Glomerular endothelial cell (primary cell): ENCODE measurements at regions not wholly inside any gene's neighbourhood (a gene's known extent, or its start where the extent isn't known, plus 50 kb on each side); places are given as distances from the start of the nearest gene placed in this dataset.

ENCODE experiments used
- DNase-seq: peaks from one replicate; pipeline ENCODE4 v3.0.0-alpha.2; 2011; ENCODE audit warnings: low read depth, low spot score; ENCODE audit errors: extremely low read depth

DNA sequence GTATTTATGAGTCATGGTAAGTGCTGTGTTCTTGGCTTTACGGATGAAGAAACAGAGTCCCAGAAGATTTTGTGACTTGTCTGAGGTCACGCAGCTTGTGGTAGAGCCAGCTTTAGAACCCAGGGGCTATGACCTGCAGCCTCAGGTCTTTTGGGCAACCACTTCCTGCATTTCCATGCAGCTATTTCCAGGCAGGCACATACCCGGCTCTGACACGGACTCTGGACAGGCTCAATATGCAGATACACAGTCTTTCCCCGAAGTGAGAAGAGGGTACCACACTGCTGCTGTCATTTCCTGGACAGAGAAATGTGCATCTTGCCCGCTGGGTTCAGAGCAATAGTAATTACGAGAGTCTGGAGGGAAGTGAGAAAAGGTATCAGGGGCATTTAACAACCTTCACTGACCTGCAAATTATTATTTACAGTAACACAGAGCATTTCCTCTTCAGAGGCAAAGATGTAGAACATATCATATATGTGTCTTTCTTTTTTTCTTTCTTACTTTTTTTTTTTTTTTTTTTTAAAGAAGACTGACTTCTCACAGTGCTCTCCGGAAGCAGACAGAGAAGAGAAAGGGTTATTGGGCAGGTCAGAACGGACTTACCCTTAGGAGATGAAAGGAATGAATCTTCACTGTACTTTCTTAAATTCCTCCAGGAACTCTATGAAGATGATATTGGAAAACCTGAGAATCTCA lies 185.1 kb downstream of the CLIC5 start:
- no peak for DNase-seq

DNA sequence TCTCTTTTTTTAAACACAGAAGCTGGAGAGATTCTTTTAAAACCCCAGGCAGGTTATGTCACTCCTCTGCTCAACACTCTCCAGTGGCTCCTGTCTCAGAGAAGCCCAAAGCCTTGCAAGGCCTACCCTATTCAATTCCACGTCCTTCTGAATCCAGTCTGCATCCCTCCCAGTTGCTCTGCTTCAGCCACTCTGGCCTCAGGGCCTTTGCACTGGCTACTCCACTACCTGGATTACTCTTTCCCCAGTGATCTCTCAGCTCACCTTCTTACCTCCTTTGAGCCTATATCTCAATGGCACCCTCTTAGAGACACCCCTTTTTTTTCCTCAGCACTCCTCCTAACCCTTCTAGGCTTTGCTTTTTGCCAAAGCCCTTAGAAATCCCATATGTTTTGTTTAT lies 185.8 kb downstream of the CLIC5 start:
- no peak for DNase-seq

DNA sequence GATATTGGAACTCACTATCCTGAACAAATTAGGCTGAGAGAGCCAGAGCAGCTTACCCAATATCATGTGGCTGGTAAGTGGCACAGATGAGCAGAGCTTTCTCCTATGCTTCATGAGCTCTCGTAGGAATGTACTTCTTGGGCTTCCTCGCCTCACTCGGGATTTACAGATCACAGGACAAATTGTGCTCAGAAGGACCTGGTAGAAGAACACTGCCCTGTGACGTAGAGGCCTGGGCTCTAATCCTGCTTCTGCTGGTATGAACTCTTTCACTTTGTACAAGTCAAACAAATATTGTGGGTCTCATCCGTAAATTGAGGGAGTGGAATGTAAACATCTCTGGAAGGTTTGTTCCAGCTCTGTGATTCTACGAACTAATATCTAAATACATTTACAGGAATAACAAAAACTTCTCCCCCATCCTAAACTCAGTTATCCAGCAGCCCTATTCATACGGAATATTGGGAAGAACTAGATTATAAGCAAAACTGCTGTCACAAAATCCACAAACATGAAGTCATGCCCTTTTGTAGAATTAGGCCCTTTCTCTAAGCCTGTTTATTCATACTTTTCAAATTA lies 187.6 kb downstream of the CLIC5 start:
- no peak for DNase-seq

DNA sequence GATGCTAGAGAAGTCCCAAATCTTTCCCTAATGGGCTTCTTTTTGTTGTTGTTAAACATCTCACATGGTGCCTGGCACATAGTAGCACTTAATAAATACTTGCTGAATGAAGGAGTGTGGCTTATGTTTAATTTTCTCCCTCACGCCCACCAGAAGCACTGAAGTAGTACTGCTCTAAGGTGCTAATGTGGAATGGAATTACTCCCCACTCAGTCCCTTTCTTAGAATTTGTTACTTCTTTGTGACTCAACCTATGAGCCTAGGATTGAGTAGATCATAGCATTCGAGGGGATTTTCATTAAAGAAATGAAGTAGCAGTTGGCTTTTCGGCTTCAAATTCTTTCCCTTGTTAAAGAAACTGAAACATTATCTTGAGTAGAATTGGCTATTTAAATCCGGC lies 192.8 kb downstream of the CLIC5 start:
- DNase-seq, result no peak

DNA sequence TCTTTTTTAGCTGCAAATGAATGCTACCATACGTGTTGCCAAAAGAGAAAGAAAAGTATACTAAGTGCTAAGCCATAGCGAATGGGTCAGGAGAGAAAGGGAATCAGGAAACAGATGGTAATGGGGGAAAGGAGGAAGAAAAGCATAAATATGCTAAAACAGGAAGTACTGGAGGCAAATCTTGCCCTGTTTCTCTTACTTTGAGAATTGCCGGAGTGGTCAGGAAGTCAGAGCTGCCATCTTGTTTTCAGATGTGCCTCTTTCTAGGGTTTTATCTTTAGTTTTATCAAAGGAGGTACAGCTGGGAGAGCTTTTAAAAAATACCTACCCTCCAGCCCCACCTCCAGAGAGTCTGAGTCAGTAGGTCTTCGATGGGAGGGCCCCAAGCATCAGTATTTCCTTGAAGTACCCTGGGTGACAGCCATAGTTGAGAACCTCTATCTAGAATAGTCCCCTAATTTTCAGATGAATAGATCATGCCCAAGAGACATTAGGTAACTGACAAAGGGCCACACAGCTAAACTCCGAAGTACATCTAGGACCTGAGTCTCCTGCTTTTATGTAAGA lies 193.3 kb downstream of the CLIC5 start:
- no peak for DNase-seq

DNA sequence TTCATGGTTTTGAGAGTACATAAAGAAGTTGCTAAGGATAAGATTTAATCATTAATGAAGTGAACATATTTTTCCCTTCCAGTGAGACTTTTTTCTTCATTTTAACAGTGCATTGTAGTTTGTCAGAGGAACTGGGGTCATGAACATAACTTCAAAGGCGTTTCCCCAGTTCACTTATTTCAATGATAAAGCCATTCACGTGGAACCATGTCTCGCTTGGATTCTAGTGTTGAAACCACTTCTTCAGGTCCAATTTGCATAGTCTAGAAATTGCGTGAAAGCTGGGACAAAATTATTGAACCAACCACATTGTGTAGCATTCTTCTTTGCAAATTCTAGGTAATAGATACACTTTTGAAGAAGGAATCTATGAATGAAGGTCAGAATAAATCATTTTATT lies 197.0 kb downstream of the CLIC5 start:
- DNase-seq, result no peak

DNA sequence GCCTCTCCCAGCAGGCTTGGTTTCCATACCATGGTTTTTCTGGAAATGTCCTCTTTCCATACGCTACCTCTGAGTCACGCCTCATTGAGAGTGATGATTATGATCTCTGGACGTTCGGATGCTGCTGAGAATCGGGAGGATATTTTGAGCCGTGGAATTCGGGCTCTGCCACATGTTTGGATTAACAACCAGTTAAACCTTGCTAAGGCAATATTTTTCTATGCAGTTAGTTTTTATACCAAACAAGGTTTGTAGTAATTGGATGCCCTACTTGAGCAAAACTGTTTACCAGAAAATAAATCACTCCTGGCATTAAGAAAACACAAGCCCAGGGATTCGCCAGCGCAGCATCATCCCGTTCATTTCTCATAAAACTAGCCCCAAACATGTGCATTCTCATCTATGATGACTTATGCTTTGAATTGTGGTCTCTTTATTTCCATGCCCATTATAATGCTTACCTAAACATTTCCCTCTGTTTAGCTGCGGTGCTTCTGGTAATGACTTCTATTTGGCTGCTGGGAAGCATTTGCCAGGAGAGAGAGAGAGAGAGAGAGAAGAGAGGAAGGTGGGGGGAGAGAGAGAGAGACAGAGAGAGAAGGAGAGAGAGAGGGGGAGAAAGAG lies 198.9 kb downstream of the CLIC5 start:
- no peak for DNase-seq

DNA sequence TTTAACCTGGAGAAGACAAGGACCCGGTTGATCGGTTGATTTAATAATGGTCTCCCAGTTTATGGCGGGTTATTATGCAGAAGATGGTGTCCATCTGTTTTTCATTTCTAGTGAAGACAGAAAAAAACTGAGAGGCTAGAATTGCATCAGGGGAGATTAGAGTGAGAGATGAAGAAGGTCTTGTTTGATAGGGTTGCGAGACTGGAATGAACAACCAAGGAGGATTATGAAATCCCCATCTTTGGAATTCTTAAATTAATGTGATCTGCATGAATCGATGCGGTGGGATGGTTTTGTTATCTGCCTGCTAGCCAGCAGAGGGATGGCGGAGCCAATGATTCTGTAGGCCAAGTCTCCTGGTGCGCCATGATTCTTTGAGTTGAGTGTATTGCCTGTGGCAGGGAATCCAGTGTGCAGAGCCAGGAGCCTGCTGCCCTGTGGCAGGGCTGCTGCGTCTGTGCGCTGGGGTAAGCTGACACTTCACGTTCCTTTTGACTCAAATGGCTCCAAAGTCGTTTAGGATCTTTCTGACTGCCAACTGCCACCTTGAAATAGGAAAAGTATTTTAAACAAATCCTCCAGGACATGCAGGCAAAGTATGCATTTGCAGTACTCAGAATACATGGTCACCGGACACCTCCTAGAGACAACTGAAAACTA lies 200.1 kb downstream of the CLIC5 start:
- DNase-seq, result no peak

DNA sequence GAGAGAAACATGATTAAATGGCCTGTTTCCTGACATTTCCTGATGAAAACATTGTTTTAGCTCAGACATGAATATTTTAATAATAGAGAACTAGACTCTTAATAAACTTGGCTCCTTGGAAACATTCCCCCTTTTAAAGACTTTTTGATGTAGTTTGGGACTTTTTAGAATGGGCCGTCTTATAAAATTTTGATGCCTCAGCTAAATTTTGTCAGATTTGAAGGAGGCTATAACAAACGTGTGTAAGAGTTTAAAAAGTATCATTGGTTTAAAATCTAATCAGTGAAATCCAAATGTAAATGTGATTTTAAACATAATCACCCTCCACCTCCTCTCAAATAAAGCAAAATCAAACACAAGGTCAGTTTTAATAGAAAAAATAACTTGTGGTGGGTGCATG lies 200.9 kb downstream of the CLIC5 start:
- no peak for DNase-seq

DNA sequence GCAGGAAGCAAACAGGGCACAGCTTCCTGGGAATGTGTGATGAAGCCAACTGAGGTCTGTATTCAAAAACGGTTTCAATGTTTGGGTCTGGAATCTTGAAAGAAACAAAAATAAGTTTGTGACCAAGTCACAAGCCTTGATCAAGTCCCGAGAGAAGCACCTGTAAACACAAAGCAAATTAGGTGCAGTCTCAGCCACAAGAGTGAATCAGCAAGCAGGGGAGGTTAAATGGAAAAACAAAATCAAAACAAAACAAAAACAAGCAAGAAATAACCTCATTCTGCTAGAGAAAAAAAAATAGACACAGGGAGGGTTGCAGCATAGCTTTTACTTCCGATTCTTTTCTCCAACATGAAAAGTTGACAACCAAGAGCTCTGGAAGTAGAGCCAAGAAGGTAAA lies 201.7 kb downstream of the CLIC5 start:
- DNase-seq, result no peak

DNA sequence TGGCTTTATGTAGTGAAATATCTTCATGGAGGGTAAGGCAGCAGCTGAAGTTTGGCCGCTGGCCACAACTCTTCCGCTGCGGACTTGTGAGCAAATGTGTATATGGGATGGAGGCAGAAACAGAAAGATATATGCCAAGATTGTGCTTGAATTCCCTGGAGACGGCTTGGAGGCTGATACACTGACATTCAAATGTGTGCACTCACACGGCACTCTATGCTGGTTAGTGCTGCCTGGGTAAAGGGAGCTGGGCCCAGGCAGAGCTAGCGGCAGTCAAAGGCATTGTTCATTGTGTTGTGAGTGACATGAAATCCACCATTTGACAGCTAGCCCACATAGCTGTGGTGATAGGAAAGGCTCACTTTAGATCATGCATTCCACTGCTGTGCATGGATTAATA lies 202.7 kb downstream of the CLIC5 start:
- no peak for DNase-seq

DNA sequence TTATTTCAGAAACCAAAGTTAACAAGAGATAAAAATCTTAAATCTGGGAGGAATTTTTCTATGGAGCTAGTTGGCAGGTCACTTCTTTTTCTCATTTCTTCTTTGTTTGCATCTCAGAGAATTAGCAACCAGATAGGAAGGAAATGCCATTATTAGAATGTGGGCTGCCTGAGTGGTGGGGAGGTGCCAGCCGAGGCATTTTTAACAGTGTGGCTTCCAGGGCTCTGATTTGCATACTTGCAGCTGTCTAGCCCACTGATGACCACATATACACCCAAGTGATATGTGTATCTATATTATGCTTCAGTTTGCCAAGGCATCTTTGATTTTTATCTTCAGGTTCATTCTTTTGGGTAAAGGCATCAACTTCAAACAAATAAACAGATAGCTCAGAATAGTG lies 206.7 kb downstream of the CLIC5 start:
- DNase-seq, result no peak

DNA sequence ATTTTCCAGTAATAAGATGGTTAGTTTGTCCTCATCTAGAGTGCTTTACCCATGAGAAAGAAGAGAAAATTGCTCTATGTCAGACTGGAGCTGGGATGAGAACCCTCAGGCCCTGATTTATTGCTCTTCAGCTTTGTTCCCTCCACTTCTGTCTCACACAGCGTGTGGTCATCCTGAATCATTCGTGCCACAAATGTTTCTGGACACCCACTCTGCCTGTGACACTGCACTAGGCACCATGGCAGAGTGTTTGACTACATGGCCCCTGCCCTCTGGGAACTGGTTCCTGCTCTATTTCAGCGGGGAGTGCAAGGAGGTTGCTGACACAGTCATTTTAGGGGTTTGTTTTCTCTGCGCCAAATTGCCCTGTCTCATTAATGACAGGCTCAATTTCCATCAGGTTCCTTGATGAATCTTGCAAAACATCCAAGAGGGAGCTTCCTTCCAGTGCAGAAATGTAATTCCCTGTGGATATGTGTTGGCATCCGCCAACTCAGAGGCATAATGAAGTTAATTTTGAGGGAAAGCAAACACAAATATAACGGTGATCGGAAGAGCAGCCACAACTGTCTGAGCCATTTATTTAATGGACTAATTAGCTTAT lies 207.5 kb downstream of the CLIC5 start:
- no peak for DNase-seq

DNA sequence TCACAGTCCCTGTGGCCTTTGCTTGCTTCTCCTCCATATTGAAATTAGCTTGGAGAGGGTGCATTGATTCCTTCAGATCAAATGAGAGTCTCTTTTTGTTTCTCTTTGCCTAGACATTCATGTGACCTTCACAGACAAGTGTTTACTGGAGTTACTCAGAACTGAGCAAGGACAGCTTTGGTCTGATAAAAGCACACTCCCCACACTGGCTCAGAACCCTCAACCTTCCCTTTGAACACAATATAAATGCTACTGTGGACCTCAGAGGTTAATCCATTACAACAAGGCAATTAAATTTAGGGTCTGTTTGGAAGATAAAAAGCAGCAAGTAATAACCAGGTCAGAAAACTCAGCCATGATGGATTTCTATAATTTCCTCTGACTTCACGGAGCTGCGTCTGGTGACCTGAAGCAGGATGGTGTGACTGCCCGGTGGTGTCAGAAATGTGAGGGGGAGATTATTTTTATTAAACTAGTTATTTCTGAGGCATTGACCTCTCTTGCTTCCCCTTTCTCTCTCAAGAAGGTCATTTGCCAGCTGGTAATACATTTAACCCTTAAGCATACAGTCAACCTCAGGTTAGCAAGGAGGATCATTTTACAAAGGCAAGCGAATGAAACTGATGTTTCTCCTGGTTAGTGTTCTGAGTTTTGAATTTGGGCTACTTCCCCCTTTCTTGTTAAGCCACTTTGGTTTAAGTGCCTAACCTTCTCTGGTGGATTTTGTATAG lies 208.2 kb downstream of the CLIC5 start:
- DNase-seq, result no peak

DNA sequence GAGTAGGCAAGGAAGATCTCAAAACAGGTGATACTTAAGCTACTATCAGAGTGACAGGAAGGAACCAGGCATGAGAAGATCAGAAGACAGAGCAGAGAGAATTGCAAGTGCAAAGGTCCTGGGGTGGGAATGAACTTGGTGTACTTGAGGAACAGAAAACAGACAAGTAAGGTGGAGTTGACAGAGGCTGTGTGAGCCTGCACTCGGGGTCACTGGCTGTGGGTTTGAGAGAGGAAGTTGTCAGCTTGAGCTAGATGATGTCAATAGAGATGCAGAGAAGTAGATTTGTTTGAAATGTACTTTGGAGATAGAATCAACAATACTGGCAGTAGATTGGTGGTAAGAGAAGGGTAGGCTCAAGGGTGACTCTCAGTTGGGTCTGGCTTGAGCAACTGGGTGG lies 209.5 kb downstream of the CLIC5 start:
- DNase-seq, result no peak

DNA sequence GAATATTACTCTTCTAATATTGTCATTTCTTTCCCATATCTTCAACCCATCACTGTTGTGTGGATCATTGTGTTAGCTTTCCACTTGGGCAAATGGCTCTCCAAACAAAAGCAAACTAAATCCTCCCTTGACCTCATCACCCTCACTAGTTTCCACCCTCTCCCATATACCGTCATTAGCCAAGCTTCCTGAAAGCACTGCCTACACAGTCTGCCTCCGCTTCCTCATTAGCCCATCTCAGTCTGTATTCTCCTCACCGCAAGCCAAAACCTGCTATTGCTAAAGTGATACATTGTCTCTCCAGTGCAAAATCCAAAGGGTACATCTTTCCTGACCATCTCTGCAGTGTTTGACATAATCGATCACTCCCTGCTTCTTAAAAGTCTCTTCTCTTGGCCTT lies 212.6 kb downstream of the CLIC5 start:
- no peak for DNase-seq

DNA sequence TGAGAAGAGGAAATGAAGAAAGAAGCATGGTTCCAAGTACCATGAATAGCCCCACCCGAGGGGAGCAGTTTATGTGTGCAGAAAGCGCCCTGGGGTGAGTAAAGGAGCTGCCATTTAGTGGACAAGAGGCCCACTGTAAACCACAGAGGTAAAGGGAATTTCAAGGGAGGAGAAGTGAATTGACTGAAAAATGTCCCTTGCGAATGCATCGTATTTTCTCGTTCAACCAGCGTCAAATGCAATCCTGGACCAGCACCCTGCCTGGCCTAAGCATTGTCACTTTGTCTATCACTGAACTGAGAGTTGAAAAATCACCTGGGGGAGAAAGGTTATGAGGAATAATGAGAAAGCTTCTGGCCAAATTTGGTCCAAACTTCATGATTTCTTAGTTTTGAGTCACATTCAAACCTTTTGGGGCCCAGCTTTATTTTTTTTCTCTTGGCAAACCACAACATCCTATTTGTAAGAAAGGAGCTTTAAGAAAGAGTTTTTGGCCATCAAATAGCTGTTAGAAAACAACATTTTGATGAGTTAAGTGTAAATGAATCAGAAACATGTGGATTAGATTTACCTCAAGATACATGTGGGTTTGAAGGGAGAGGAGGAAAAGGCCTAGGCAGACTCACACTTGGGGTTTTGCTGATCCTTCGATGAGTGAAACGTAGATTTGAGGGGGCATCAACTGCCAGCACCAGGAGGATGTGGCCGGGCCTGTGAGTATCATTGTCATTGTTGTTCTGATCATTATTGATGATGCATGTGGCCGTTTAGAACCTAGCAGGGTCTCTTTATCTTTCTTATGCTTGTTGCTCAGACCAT lies 214.0 kb downstream of the CLIC5 start:
- no peak for DNase-seq

DNA sequence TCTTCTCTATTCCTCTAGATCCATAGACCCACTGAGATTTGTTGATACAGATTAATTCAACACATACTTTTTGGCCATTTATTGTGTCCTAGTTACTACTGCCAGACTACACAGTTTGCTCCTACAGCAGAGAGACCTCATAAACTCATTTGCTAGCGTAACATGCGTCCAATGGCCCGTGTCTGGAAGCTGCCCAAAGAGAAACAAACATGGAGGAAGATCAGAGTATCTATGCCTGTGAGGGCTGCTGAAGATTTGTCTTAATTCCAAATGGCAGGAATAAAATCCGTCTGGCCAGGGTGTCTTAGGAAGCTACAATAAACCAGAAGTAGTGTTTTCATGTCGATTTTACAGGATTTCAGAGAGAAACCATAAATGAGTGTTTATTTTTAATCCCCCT lies 214.7 kb downstream of the CLIC5 start:
- no peak for DNase-seq

DNA sequence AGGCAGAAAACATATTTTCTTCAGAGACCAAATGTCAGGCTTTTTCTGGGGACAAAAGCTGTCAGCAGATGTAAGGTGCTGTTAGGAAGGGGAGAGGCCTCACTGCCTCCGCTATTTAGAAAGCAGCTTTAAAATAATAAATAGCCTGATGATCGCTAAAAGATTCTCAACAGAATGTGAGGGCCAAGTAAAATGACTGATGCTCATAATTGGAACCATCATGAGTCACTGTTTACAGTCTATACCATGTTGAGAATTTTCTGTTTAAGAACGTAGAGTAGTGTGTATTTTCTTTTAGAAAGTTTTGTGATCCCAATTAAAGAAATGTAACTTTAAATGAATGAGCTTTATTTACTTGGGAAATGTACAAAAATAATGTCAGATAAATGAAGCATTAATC lies 220.0 kb downstream of the CLIC5 start:
- DNase-seq, result no peak

DNA sequence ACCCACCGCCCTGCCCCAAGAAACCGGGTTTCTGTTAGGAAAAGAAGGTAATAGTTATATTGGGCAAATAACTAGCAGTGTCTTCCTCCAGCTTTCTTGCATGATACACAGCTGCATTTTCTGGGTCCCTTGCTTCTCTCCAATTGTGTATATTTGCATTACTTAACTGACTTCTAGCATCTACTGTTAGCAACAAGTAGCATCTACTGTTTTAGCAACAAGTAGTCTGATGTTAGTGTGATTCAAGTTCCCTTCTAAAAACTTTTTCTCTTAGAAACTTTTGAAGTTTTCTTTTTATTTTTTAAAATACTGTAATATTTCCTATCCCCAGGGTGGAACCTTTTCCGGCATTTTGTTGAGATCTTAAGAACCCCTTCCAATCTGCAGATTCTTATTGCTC lies 221.2 kb downstream of the CLIC5 start:
- no peak for DNase-seq
